Right lobe of liver (tissue), 6 donors: ENCODE measurements at regions not wholly inside any gene's neighbourhood (a gene's known extent, or its start where the extent isn't known, plus 50 kb on each side); places are given as distances from the start of the nearest gene placed in this dataset.

ENCODE experiments used
- ATAC-seq, 4 donors: fragments of 200-7000 bp; cut with Tn5 transposase; one replicate each; pipeline ENCODE4 v1.9.1; 2020; ENCODE audit warnings: mild to moderate bottlenecking in 4 of 4, moderate library complexity in 4 of 4
- DNase-seq, 3 donors: peaks; one replicate each; pipeline ENCODE4 v3.0.0-alpha.2; 2020
- H3K27ac ChIP-seq, 3 donors: fragments of 200-600 bp; one replicate each; pipeline ENCODE4 v1.8.0; 2022
- H3K27me3 ChIP-seq, 2 donors: fragments of 200-600 bp; one replicate each; pipeline ENCODE4 v1.8.0; 2022
- H3K36me3 ChIP-seq, 4 donors: fragments of 200-600 bp; sonication (generic) in 1 of 4; one replicate each; pipeline versions ENCODE4 v1.5.1 to v1.8.0; 2017 to 2022; ENCODE audit warnings: control low read depth in 1 of 4
- H3K4me1 ChIP-seq, 4 donors: fragments of 200-600 bp; sonication (generic) in 1 of 4; one replicate each; pipeline versions ENCODE4 v1.5.1 to v1.8.0; 2017 to 2022; ENCODE audit warnings: control low read depth in 1 of 4
- H3K4me3 ChIP-seq, 3 donors: fragments of 200-600 bp; one replicate each; pipeline ENCODE4 v1.8.0; 2022
- H3K9me3 ChIP-seq, 4 donors: fragments of 200-600 bp; sonication (generic) in 1 of 4; one replicate each; pipeline versions ENCODE4 v1.5.1 to v1.8.0; 2017 to 2022; ENCODE audit warnings: control low read depth in 1 of 4
- CTCF ChIP-seq, 4 donors: fragments of 200-600 bp in 3 of 4; fragments of 450-650 bp in 1 of 4; IDR thresholded peaks; one replicate each; pipeline versions ENCODE4 v1.5.1 to v1.8.0; 2016 to 2022; ENCODE audit warnings: antibody characterized with exemption in 4 of 4, mild to moderate bottlenecking in 2 of 4
- POLR2A ChIP-seq: fragments of 450-650 bp; IDR thresholded peaks from one replicate; pipeline ENCODE4 v1.6.1; 2017; ENCODE audit warnings: antibody characterized with exemption, mild to moderate bottlenecking
- WGBS: methylation state at CpG from one replicate; pipeline ENCODE4 v1.1.6; 2018; ENCODE audit warnings: low coverage, low lambda C conversion rate; ENCODE audit not compliant: insufficient coverage; ENCODE audit errors: missing lambda C conversion rate; 5-methylcytosine and 5-hydroxymethylcytosine counted together
- intact Hi-C, 2 donors: fragments of 100-400 bp; cut with DNase I; formaldehyde crosslinking; loops; one replicate each; pipeline versions ENCODE4 v1.11.2 to v1.14.1; 2022
- donor health status: DM: no; HTN: yes; CAD: no.
- donor health status: DM: no; HTN: no; CAD: no.
- donor health status: DM: no; HTN: no; CAD: no.
- donor health status: DM: no; HTN: yes; CAD: no.
- donor health status: DM: no; HTN: yes; CAD: no.

DNA sequence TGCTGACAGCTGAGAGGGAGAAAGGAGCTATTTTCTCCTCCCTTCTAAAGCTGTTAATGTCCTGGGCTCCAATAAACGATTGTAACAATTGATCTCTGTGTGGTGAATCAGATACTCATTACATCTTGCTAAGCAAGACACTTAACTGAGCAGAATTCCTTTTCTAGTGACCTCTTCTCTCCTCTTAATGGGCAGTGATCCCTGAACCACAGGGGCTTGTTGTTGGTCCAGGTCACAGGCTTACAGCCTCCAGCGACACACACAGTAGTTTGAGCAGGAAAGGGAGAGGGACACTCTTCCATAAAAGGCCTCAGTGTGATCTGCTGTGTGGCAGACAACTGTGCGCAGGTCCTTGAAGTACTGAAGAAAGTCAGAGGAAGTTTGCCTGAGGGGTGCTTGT lies 58.5 kb upstream of the MYO10 start:
- intact Hi-C loops: no loop called here
- H3K4me1 ChIP-seq: no peaks in the 10 kb centered on the region
- 51% methylated on average over 3 of the region's 3 CpGs for WGBS
- H3K4me3 ChIP-seq: no peak overlapping the region
- H3K9me3 ChIP-seq: no peaks in the 10 kb centered on the region
- H3K27ac ChIP-seq: no peak overlapping the region
- no peak for TF ChIP-seq POLR2A
- no peak for TF ChIP-seq CTCF (IDR thresholded peaks at IDR 0.05)
- peak in 1 of 4 donors; percentile 32 for ATAC-seq
- no peaks in the 10 kb centered on the region for H3K27me3 ChIP-seq
- no peaks in the 10 kb centered on the region for H3K36me3 ChIP-seq
- no peak for DNase-seq

DNA sequence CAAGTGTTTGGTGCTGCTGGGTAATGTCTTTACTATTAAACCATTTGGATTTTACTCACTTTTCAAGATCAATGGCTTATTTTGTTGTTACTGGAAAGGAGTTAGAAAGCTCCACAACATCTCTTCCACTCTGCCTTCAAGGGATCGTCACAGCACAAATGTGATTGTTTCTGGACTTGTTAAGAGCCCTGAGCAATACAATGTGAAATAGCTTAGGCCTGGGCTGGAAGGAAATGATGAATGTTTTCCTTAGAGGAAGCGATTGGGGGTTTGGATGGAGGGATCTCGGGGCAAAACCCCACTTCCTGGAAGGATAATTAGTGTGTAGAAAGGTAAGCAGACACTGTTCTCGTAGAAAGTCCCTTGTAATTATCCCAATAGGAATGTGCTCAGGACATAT lies 59.3 kb upstream of the MYO10 start:
- no peak for DNase-seq
- H3K4me1 ChIP-seq: no peaks in the 10 kb centered on the region
- TF ChIP-seq CTCF (IDR thresholded peaks at IDR 0.05) (no peak), POLR2A (no peak)
- no peaks in the 10 kb centered on the region for H3K36me3 ChIP-seq
- H3K9me3 ChIP-seq: no peaks in the 10 kb centered on the region
- WGBS: 50% methylated on average over 4 of the region's 4 CpGs
- intact Hi-C loops: no loop called here
- H3K27ac ChIP-seq: no peak overlapping the region
- no peak for ATAC-seq
- H3K4me3 ChIP-seq: no peak overlapping the region
- H3K27me3 ChIP-seq: no peaks in the 10 kb centered on the region

GRCh38 chr5:17000291-17000939 lies 64.3 kb upstream of the MYO10 start:
- no peak for ATAC-seq
- no peaks in the 10 kb centered on the region for H3K27me3 ChIP-seq
- no peak for TF ChIP-seq POLR2A
- H3K9me3 ChIP-seq: no peaks in the 10 kb centered on the region
- H3K27ac ChIP-seq: no peak overlapping the region
- H3K36me3 ChIP-seq: no peaks in the 10 kb centered on the region
- 47% methylated on average over 5 of the region's 5 CpGs for WGBS
- intact Hi-C loops: no loop called here
- H3K4me3 ChIP-seq: no peak overlapping the region
- no peaks in the 10 kb centered on the region for H3K4me1 ChIP-seq
- DNase-seq: no peak

DNA sequence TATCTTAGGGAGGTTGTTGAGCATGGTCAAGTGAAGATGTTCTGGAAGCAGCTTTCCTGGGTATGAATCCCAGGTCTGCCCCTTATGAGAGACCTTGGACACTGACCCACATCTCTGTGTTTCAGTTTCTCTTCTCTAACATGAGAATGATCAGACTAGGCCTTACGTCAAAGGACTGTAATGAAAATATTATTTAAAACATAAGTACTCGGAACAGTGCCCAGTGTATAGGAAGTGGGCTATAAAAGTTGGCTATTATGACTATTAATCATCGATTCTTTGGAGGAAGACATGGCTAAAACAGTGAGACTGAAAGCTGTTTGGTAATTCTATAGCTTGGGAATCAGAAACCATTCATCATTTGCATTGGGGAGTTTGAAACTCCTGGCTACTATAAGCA lies 65.3 kb upstream of the MYO10 start:
- Histone ChIP-seq H3K4me3 (no peak overlapping the region), H3K27ac (no peak overlapping the region), H3K4me1 (no peaks in the 10 kb centered on the region), H3K36me3 (no peaks in the 10 kb centered on the region), H3K9me3 (no peaks in the 10 kb centered on the region), H3K27me3 (no peaks in the 10 kb centered on the region)
- ATAC-seq (no peak), DNase-seq (no peak)
- intact Hi-C loops: no loop called here
- no peak for TF ChIP-seq CTCF (IDR thresholded peaks at IDR 0.05)
- TF ChIP-seq POLR2A: no peak
- WGBS: 66% methylated on average over 3 of the region's 3 CpGs

- no peaks in the 10 kb centered on the region for H3K36me3 ChIP-seq
- no peaks in the 10 kb centered on the region for H3K4me1 ChIP-seq
- WGBS: 84% methylated on average over 13 of the region's 13 CpGs
- TF ChIP-seq POLR2A: no peak
- no peaks in the 10 kb centered on the region for H3K9me3 ChIP-seq
- intact Hi-C loops: no loop called here
- no peak for DNase-seq
- no peak overlapping the region for H3K27ac ChIP-seq
- ATAC-seq: no peak
- H3K27me3 ChIP-seq: no peaks in the 10 kb centered on the region
- no peak overlapping the region for H3K4me3 ChIP-seq
Measured at GRCh38 chr5:17004441-17005106, 68.5 kb upstream of the MYO10 start.
